Fibroblast of lung (primary cell): ENCODE measurements at regions not wholly inside any gene's neighbourhood (a gene's known extent, or its start where the extent isn't known, plus 50 kb on each side); places are given as distances from the start of the nearest gene placed in this dataset.

Experiments
- DNase-seq, 2 donors: peaks; one replicate each; pipeline versions ENCODE4 v3.0.0 to v3.0.0-alpha.2; 2010; ENCODE audit warnings: low read depth in 2 of 2
- H2AFZ ChIP-seq: 2 replicates; pipeline ENCODE4 v1.5.1; 2012; ENCODE audit warnings: low read length, control low read depth, inconsistent platforms
- H3K27ac ChIP-seq: 2 replicates; pipeline ENCODE4 v1.5.1; 2011; ENCODE audit warnings: low read length, control low read depth; ENCODE audit not compliant: insufficient read depth
- H3K27me3 ChIP-seq: 2 replicates; pipeline ENCODE4 v1.5.1; 2011; ENCODE audit warnings: mild to moderate bottlenecking, low read length; ENCODE audit not compliant: control insufficient read depth, insufficient read depth
- H3K36me3 ChIP-seq: 2 replicates; pipeline ENCODE4 v1.5.1; 2011; ENCODE audit warnings: low read length; ENCODE audit not compliant: control insufficient read depth, insufficient read depth
- H3K4me1 ChIP-seq: 2 replicates; pipeline ENCODE4 v1.5.1; 2011; ENCODE audit warnings: low read length; ENCODE audit not compliant: control insufficient read depth, insufficient read depth; ENCODE audit errors: extremely low read depth
- H3K4me2 ChIP-seq: 2 replicates; pipeline ENCODE4 v1.5.1; 2011; ENCODE audit warnings: low read length, control low read depth; ENCODE audit not compliant: insufficient read depth; ENCODE audit errors: extremely low read depth
- H3K4me3 ChIP-seq, 4 experiments: fragments of 200-600 bp in 1 of 4; sonication (generic) in 1 of 4; replicated peaks in 1 of 4; 2 replicates each; pipeline ENCODE4 v1.5.1; 2011 to 2016; ENCODE audit warnings: low read length in 4 of 4, low read depth in 3 of 4, mild to moderate bottlenecking in 3 of 4, control low read depth in 2 of 4, inconsistent platforms in 1 of 4, mixed read lengths in 1 of 4; ENCODE audit not compliant: insufficient read depth in 1 of 4; ENCODE audit errors: control extremely low read depth in 1 of 4
- H3K79me2 ChIP-seq: 2 replicates; pipeline ENCODE4 v1.5.1; 2012; ENCODE audit warnings: mild to moderate bottlenecking, low read length, inconsistent platforms; ENCODE audit not compliant: control insufficient read depth, insufficient read depth
- H3K9ac ChIP-seq: 2 replicates; pipeline ENCODE4 v1.5.1; 2011; ENCODE audit warnings: mild to moderate bottlenecking, low read length, control low read depth; ENCODE audit not compliant: insufficient read depth
- H3K9me3 ChIP-seq: 2 replicates; pipeline ENCODE4 v1.5.1; 2012; ENCODE audit warnings: low read depth, low read length; ENCODE audit not compliant: control insufficient read depth, insufficient read depth
- H4K20me1 ChIP-seq: 2 replicates; pipeline ENCODE4 v1.5.1; 2011; ENCODE audit warnings: low read length; ENCODE audit not compliant: control insufficient read depth, insufficient read depth; ENCODE audit errors: extremely low read depth
- EZH2 ChIP-seq: IDR thresholded peaks from 2 replicates; pipeline ENCODE4 v1.5.1; 2012; ENCODE audit warnings: low read length, control low read depth, mild to moderate bottlenecking; ENCODE audit errors: missing control alignments
- TF ChIP-seq, protein P1 (sequence below), 2 donors: IDR thresholded peaks in 1 of 2; conservative IDR thresholded peaks in 1 of 2; 1 replicate in 1 of 2; 2 replicates in 1 of 2; pipeline ENCODE4 v1.5.1; 2011 to 2012; ENCODE audit warnings: low read length in 2 of 2, control low read depth in 1 of 2, inconsistent platforms in 1 of 2, low read depth in 1 of 2, mild to moderate bottlenecking in 1 of 2

DNA sequence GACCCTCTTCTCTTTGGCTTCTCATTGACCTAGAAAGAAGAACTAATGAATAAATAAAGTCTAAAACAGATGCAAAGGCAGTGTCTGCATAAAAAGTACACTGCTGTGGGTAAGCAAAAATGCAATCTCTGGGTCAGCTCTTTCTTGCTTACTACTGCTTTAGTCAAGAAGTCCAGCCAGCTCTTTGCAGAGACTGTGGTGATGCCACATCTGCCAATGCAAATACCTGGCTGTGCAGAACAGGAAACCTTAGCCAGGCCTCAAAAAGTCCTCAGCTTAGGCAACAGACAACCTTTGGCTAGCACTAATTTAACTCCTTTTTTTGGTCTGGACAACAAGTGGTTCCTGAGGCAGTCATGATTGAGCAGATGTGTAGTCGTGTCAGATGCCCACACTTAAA, 73.6 kb upstream of the RND3 start:
- TF ChIP-seq EZH2 = no peak
- TF ChIP-seq, protein P1, sequence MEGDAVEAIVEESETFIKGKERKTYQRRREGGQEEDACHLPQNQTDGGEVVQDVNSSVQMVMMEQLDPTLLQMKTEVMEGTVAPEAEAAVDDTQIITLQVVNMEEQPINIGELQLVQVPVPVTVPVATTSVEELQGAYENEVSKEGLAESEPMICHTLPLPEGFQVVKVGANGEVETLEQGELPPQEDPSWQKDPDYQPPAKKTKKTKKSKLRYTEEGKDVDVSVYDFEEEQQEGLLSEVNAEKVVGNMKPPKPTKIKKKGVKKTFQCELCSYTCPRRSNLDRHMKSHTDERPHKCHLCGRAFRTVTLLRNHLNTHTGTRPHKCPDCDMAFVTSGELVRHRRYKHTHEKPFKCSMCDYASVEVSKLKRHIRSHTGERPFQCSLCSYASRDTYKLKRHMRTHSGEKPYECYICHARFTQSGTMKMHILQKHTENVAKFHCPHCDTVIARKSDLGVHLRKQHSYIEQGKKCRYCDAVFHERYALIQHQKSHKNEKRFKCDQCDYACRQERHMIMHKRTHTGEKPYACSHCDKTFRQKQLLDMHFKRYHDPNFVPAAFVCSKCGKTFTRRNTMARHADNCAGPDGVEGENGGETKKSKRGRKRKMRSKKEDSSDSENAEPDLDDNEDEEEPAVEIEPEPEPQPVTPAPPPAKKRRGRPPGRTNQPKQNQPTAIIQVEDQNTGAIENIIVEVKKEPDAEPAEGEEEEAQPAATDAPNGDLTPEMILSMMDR (conservative IDR thresholded peaks at IDR 0.05 in 1 of 2, IDR thresholded peaks at IDR 0.05 in 1 of 2; ENCODE audit: low read depth in 1 of 2, low read length in 2 of 2) = no peak
- no peak overlapping the region for H3K4me3 ChIP-seq
- no peak overlapping the region for H3K27ac ChIP-seq
- no peaks in the 10 kb centered on the region for H3K9me3 ChIP-seq
- H3K79me2 ChIP-seq = no peaks in the 10 kb centered on the region
- no peaks in the 10 kb centered on the region for H4K20me1 ChIP-seq
- no peaks in the 10 kb centered on the region for H3K36me3 ChIP-seq
- peaks cover 2% of the 10 kb centered on the region for H3K4me1 ChIP-seq
- no peak for DNase-seq
- no peak overlapping the region for H3K4me2 ChIP-seq
- H3K9ac ChIP-seq = no peak overlapping the region
- no peaks in the 10 kb centered on the region for H3K27me3 ChIP-seq
- H2AFZ ChIP-seq = no peak overlapping the region

DNA sequence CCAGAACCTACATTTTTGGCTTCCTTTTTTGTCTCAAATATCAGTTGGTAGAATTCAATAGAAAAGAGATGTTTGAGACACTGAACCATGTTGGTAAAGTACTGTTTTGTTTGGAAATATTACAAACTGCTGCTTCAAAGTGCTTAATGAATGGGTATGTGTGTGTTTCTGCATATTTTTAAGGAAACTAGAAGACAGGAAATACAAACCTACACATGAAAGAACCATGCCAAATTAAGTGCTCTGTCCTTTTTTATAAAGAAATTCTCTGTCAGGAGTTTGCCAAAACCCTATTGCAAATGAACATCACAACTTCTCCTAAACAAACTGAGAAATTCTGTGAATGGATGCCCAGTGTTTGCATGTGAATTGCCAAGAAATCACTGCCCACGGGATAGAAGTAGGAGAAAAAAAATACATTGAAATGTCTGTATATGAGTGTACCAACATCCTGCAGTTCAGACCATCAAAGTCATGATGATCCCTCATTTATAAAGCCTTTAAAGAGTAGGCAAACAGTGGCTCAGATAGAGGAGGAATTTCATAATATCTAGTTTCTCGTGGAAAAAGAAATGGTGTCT, 69.6 kb upstream of the RND3 start:
- DNase-seq = peak in 1 of 2 donors; percentile 29
- H2AFZ ChIP-seq = peak overlapping the region; percentile 52
- no peak overlapping the region for H3K4me3 ChIP-seq
- no peaks in the 10 kb centered on the region for H3K79me2 ChIP-seq
- H3K9me3 ChIP-seq = no peaks in the 10 kb centered on the region
- no peak overlapping the region for H3K27ac ChIP-seq
- peak overlapping the region; percentile 4 for H3K4me2 ChIP-seq
- no peak overlapping the region for H3K9ac ChIP-seq
- TF ChIP-seq, protein P1 (conservative IDR thresholded peaks at IDR 0.05 in 1 of 2, IDR thresholded peaks at IDR 0.05 in 1 of 2; ENCODE audit: low read depth in 1 of 2, low read length in 2 of 2) = no peak
- no peak for TF ChIP-seq EZH2
- no peaks in the 10 kb centered on the region for H4K20me1 ChIP-seq
- H3K4me1 ChIP-seq = peaks cover 2% of the 10 kb centered on the region
- H3K27me3 ChIP-seq = no peaks in the 10 kb centered on the region
- no peaks in the 10 kb centered on the region for H3K36me3 ChIP-seq

DNA sequence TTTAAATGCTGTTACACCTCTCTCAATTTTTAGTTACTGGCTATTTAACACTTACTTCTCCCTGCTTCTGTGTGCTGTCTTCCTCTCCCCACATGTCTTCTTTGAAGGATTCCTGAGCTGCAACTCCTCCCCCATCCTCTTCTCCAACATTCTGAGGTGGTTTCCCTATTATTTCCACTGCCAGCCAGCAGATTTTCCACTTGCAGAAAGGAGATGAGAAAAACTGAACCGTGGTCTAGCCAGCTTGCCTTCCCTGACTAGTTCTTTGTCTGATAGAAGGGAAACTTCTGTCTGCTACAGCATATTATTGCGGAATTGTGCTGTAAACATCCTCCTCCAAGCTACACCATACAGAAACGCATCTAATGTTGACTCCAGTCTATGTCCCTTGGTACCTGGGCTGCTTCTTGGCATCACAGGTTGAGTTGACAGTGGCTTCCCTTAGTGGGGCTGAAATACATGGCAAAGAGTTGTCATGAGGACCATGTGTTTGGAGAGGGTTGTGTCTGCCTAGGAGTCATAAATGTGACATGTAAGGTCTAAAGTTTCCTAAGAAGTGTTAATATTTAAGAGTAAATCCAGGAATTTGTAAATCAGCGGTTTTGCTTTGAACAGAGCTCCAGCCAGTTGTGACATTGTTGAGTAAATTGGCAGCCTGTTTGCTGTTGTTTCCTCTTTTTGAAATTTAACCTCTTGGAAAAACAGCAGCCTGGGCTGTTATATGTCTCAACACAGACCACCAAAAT, 68.3 kb upstream of the RND3 start:
- no peak overlapping the region for H3K4me2 ChIP-seq
- H3K36me3 ChIP-seq = no peaks in the 10 kb centered on the region
- H3K4me1 ChIP-seq = peaks cover 2% of the 10 kb centered on the region
- H3K79me2 ChIP-seq = no peaks in the 10 kb centered on the region
- no peak for DNase-seq
- H3K4me3 ChIP-seq = no peak overlapping the region
- TF ChIP-seq, protein P1 (conservative IDR thresholded peaks at IDR 0.05 in 1 of 2, IDR thresholded peaks at IDR 0.05 in 1 of 2; ENCODE audit: low read depth in 1 of 2, low read length in 2 of 2) = no peak
- no peak for TF ChIP-seq EZH2
- no peaks in the 10 kb centered on the region for H4K20me1 ChIP-seq
- H3K27me3 ChIP-seq = no peaks in the 10 kb centered on the region
- no peak overlapping the region for H3K27ac ChIP-seq
- no peaks in the 10 kb centered on the region for H3K9me3 ChIP-seq
- H2AFZ ChIP-seq = peak overlapping the region; percentile 35
- no peak overlapping the region for H3K9ac ChIP-seq
